ENCODE measurements at regions not wholly inside any gene's neighbourhood (a gene's known extent, or its start where the extent isn't known, plus 50 kb on each side); places are given as distances from the start of the nearest gene placed in this dataset.

GRCh38 chr1:213931836-213932235 lies 55.9 kb upstream of the PROX1 start:
- H3F3A ChIP-seq (ENCODE audit: low read depth): peaks cover 3% of the 10 kb centered on the region
- Mint-ChIP-seq H3K27me3 (ENCODE audit: insufficient read depth, low read depth) (peaks cover 3% of the 10 kb centered on the region), H3K4me3 (no peak overlapping the region), H3K4me1 (peaks cover 4% of the 10 kb centered on the region), H3K9me3 (no peaks in the 10 kb centered on the region), H3K36me3 (no peaks in the 10 kb centered on the region), H3K27ac (no peak overlapping the region)
- H3K9me3 ChIP-seq (ENCODE audit: low read depth): no peaks in the 10 kb centered on the region
- H3K27ac ChIP-seq: no peak overlapping the region
- H3K27me3 ChIP-seq: no peaks in the 10 kb centered on the region
- no peaks in the 10 kb centered on the region for H4K20me1 ChIP-seq (ENCODE audit: low read depth)
- H3K36me3 ChIP-seq: no peaks in the 10 kb centered on the region
- peak; percentile 42 for DNase-seq (ENCODE audit: low spot score)
- H3K4me1 ChIP-seq: peaks cover 10% of the 10 kb centered on the region
- no peak overlapping the region for H2AFZ ChIP-seq (replicated peaks)
- no peak overlapping the region for H3K9ac ChIP-seq
- no peaks in the 10 kb centered on the region for H3K79me2 ChIP-seq (ENCODE audit: low read depth)
- H3K4me3 ChIP-seq: no peak overlapping the region
- no peak overlapping the region for H3K4me2 ChIP-seq
- TF ChIP-seq, protein P1, sequence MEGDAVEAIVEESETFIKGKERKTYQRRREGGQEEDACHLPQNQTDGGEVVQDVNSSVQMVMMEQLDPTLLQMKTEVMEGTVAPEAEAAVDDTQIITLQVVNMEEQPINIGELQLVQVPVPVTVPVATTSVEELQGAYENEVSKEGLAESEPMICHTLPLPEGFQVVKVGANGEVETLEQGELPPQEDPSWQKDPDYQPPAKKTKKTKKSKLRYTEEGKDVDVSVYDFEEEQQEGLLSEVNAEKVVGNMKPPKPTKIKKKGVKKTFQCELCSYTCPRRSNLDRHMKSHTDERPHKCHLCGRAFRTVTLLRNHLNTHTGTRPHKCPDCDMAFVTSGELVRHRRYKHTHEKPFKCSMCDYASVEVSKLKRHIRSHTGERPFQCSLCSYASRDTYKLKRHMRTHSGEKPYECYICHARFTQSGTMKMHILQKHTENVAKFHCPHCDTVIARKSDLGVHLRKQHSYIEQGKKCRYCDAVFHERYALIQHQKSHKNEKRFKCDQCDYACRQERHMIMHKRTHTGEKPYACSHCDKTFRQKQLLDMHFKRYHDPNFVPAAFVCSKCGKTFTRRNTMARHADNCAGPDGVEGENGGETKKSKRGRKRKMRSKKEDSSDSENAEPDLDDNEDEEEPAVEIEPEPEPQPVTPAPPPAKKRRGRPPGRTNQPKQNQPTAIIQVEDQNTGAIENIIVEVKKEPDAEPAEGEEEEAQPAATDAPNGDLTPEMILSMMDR (IDR thresholded peaks at IDR 0.05): peak; percentile 49
- no peak for TF ChIP-seq EZH2 (IDR thresholded peaks at IDR 0.05)

DNA sequence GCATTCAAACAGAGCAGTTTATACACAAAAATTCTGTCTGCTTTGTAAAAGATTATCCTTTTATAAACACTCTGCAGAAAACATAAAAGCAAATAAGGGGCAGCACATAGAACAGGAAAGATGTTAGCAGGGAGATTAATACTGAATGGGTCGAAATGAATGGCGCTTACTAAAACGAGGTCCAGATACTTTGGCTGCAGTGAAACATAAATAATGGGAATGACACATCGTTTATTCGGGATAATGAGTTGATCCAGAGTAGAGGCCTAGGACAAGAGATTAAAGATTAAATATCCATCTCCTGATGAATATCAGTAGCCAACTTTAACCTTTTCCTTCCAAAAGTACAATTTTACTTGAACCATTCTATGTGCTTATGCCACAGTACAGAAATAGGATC lies 54.4 kb upstream of the PROX1 start:
- H3K9me3 Mint-ChIP-seq: no peaks in the 10 kb centered on the region

GRCh38 chr1:213934649-213935048 lies 53.1 kb upstream of the PROX1 start:
- H4K20me1 ChIP-seq (ENCODE audit: low read depth): no peaks in the 10 kb centered on the region
- H3K4me1 Mint-ChIP-seq: peaks cover 4% of the 10 kb centered on the region
- H2AFZ ChIP-seq (replicated peaks): no peak overlapping the region
- no peak overlapping the region for H3K27ac ChIP-seq
- no peak overlapping the region for H3K4me3 ChIP-seq
- no peaks in the 10 kb centered on the region for H3K36me3 Mint-ChIP-seq
- no peak overlapping the region for H3K27ac Mint-ChIP-seq
- no peak overlapping the region for H3K9ac ChIP-seq
- no peaks in the 10 kb centered on the region for H3K36me3 ChIP-seq
- no peak for DNase-seq (ENCODE audit: low spot score)
- TF ChIP-seq, protein P1 (IDR thresholded peaks at IDR 0.05): no peak
- TF ChIP-seq EZH2phosphoT487 (IDR thresholded peaks at IDR 0.05) (no peak), EZH2 (IDR thresholded peaks at IDR 0.05) (no peak)
- H3K27me3 ChIP-seq: no peaks in the 10 kb centered on the region
- no peak overlapping the region for H3K4me3 Mint-ChIP-seq
- no peaks in the 10 kb centered on the region for H3F3A ChIP-seq (ENCODE audit: low read depth)
- H3K4me1 ChIP-seq: peaks cover 10% of the 10 kb centered on the region
- no peak overlapping the region for H3K4me2 ChIP-seq
- no peaks in the 10 kb centered on the region for H3K79me2 ChIP-seq (ENCODE audit: low read depth)
- no peaks in the 10 kb centered on the region for H3K9me3 ChIP-seq (ENCODE audit: low read depth)
- peaks cover 3% of the 10 kb centered on the region for H3K27me3 Mint-ChIP-seq (ENCODE audit: insufficient read depth, low read depth)
- H3K9me3 Mint-ChIP-seq: peaks cover 3% of the 10 kb centered on the region

More for the DNA sequence above, 54.4 kb upstream of the PROX1 start:
- H3K27me3 Mint-ChIP-seq (ENCODE audit: insufficient read depth, low read depth): peaks cover 3% of the 10 kb centered on the region
- Histone ChIP-seq H3K9ac (no peak overlapping the region), H3K27ac (no peak overlapping the region), H3K4me2 (no peak overlapping the region), H2AFZ (replicated peaks) (peak overlapping the region; percentile 5), H3K79me2 (ENCODE audit: low read depth) (no peaks in the 10 kb centered on the region), H3K4me1 (peaks cover 10% of the 10 kb centered on the region), H4K20me1 (ENCODE audit: low read depth) (no peaks in the 10 kb centered on the region), H3K4me3 (no peak overlapping the region), H3K9me3 (ENCODE audit: low read depth) (no peaks in the 10 kb centered on the region), H3K27me3 (no peaks in the 10 kb centered on the region), H3F3A (ENCODE audit: low read depth) (no peaks in the 10 kb centered on the region), H3K36me3 (no peaks in the 10 kb centered on the region)
- H3K36me3 Mint-ChIP-seq: no peaks in the 10 kb centered on the region
- DNase-seq (ENCODE audit: low spot score): no peak
- TF ChIP-seq EZH2phosphoT487 (IDR thresholded peaks at IDR 0.05): no peak
- no peak overlapping the region for H3K27ac Mint-ChIP-seq
- peaks cover 4% of the 10 kb centered on the region for H3K4me1 Mint-ChIP-seq
- no peak overlapping the region for H3K4me3 Mint-ChIP-seq

DNA sequence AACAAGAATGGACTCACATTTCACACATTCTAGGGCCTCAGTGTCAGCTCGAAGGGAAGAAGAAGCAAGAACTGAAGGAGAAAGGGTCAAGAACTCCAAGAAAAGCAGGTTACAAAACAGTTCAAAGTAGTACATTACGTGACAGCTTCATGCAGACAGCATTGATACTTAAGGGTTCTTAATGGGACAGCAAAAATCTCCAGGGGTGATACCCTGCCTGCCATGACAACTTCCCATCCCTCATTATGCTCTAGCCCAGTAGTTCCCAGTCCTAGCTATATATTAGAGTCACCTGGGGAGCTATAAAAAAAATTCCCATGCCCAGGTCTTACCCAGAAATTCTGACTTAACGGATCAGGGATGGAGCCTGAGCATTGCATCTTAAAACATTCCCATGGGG lies 51.2 kb upstream of the PROX1 start:
- Mint-ChIP-seq H3K4me1 (peaks cover 4% of the 10 kb centered on the region), H3K9me3 (peaks cover 3% of the 10 kb centered on the region), H3K4me3 (no peak overlapping the region), H3K27me3 (ENCODE audit: insufficient read depth, low read depth) (no peaks in the 10 kb centered on the region), H3K27ac (no peak overlapping the region), H3K36me3 (no peaks in the 10 kb centered on the region)
- peaks cover 9% of the 10 kb centered on the region for H3K4me1 ChIP-seq
- no peak overlapping the region for H2AFZ ChIP-seq (replicated peaks)
- no peaks in the 10 kb centered on the region for H3K36me3 ChIP-seq
- H4K20me1 ChIP-seq (ENCODE audit: low read depth): no peaks in the 10 kb centered on the region
- DNase-seq (ENCODE audit: low spot score): no peak
- no peak for TF ChIP-seq EZH2 (IDR thresholded peaks at IDR 0.05)
- TF ChIP-seq EZH2phosphoT487 (IDR thresholded peaks at IDR 0.05): no peak
- TF ChIP-seq, protein P1 (IDR thresholded peaks at IDR 0.05): no peak
- no peak overlapping the region for H3K9ac ChIP-seq
- H3K79me2 ChIP-seq (ENCODE audit: low read depth): no peaks in the 10 kb centered on the region
- no peak overlapping the region for H3K4me3 ChIP-seq
- no peak overlapping the region for H3K4me2 ChIP-seq
- H3K27me3 ChIP-seq: no peaks in the 10 kb centered on the region
- H3K9me3 ChIP-seq (ENCODE audit: low read depth): no peaks in the 10 kb centered on the region
- no peak overlapping the region for H3K27ac ChIP-seq
- no peaks in the 10 kb centered on the region for H3F3A ChIP-seq (ENCODE audit: low read depth)

Data from neural progenitor cell (in vitro differentiated cells).